Activated T-helper 2 cell treated with anti-CD3 and anti-CD28 coated beads, Interferon-gamma antibody, Interleukin-2, Interleukin-4, amounts not matched to agents 10 μg/mL and 5 μg/mL and 100 μg/mL, durations not matched to agents 14 hours and 24 hours and 36 hours (primary cell): ENCODE measurements at regions not wholly inside any gene's neighbourhood (a gene's known extent, or its start where the extent isn't known, plus 50 kb on each side); places are given as distances from the start of the nearest gene placed in this dataset.

ENCODE experiments used
- DNase-seq: peaks from one replicate; pipeline ENCODE4 v3.0.0; 2021; ENCODE audit warnings: low spot score
- H3K27ac Mint-ChIP-seq: one replicate; pipeline ENCODE4 v1.8.0; 2021; ENCODE audit warnings: mixed read lengths
- H3K27me3 Mint-ChIP-seq: one replicate; pipeline ENCODE4 v1.8.0; 2021; ENCODE audit warnings: low read depth, mixed read lengths
- H3K36me3 Mint-ChIP-seq: one replicate; pipeline ENCODE4 v1.8.0; 2021; ENCODE audit warnings: low read depth, mixed read lengths
- H3K4me1 Mint-ChIP-seq: one replicate; pipeline ENCODE4 v1.8.0; 2021; ENCODE audit warnings: low read depth, mixed read lengths
- H3K4me3 Mint-ChIP-seq: one replicate; pipeline ENCODE4 v1.8.0; 2021; ENCODE audit warnings: low read depth, mild to moderate bottlenecking, moderate library complexity, mixed read lengths
- H3K9me3 Mint-ChIP-seq: one replicate; pipeline ENCODE4 v1.8.0; 2021; ENCODE audit warnings: mixed read lengths
- intact Hi-C: fragments of 100-400 bp; cut with micrococcal nuclease; formaldehyde crosslinking; loops from one replicate; pipeline ENCODE4 v1.15.1; 2023

- H3K36me3 Mint-ChIP-seq: peaks cover 6% of the 10 kb centered on the region
Measured at GRCh38 chr2:7420530-7420929, 503.3 kb downstream of the RNF144A start.

GRCh38 chr2:7424481-7424880, 507.3 kb downstream of the RNF144A start:
- Mint-ChIP-seq H3K27ac (no peak overlapping the region), H3K4me3 (no peak overlapping the region), H3K9me3 (peaks cover 4% of the 10 kb centered on the region), H3K27me3 (no peaks in the 10 kb centered on the region), H3K36me3 (peaks cover 11% of the 10 kb centered on the region), H3K4me1 (peaks cover 29% of the 10 kb centered on the region)
- DNase-seq: no peak
- intact Hi-C loops: loop anchor here (10.0 kb wide), 1 partner anchor 220 kb away; no protein-coding TSS in a partner anchor

More at GRCh38 chr2:7420530-7420929, 503.3 kb downstream of the RNF144A start:
- H3K27me3 Mint-ChIP-seq: no peaks in the 10 kb centered on the region
- H3K27ac Mint-ChIP-seq: no peak overlapping the region
- no peak overlapping the region for H3K4me3 Mint-ChIP-seq
- peaks cover 6% of the 10 kb centered on the region for H3K4me1 Mint-ChIP-seq
- peaks cover 30% of the 10 kb centered on the region for H3K9me3 Mint-ChIP-seq
- DNase-seq: no peak
- intact Hi-C loops: loop anchor here (10.0 kb wide), 1 partner anchor 216 kb away; no protein-coding TSS in a partner anchor

DNA sequence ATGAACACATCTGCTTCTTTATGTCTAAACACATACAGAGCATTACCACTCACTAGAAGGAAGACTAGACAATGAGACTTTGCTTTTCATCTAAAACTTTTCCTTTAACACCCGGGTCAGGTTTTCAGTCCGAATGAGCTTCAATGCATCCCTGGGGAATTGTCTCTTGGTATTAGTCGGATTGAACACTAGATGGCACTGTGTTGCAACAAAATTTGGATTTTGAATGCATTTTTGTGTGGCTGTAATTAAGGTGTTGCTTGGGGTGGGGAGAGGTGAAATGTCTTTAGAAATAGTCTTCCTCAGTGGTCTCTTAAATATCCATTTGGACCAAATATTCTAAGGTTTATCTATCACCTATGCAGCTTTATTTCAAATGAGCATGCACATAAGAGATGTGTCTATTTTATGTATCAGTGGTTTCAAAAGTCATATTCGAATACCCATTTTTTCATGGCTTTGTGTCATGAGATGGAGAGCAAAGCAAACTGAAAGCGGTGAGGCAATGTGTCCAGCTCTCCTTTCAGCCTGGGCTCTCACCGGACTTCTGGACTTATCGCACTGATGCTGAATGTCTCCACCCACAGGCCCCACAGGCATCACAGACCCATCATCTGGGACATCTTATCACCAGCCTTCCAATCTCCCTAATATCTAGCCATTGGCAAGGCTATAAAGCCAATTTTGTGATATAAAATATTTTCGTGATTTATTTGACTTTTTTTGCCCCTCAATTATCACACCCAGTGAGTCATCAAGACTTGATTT, 510.3 kb downstream of the RNF144A start:
- intact Hi-C loops: loop anchor here (2.0 to 10.0 kb wide), 7 partner anchors 223 to 1335 kb away; no protein-coding TSS in a partner anchor
- DNase-seq: no peak
- peak overlapping the region; percentile 49 for H3K4me3 Mint-ChIP-seq
- H3K27ac Mint-ChIP-seq: peak overlapping the region; percentile 78
- peaks cover 45% of the 10 kb centered on the region for H3K4me1 Mint-ChIP-seq
- H3K9me3 Mint-ChIP-seq: peaks cover 4% of the 10 kb centered on the region
- H3K27me3 Mint-ChIP-seq: no peaks in the 10 kb centered on the region
- H3K36me3 Mint-ChIP-seq: peaks cover 18% of the 10 kb centered on the region

DNA sequence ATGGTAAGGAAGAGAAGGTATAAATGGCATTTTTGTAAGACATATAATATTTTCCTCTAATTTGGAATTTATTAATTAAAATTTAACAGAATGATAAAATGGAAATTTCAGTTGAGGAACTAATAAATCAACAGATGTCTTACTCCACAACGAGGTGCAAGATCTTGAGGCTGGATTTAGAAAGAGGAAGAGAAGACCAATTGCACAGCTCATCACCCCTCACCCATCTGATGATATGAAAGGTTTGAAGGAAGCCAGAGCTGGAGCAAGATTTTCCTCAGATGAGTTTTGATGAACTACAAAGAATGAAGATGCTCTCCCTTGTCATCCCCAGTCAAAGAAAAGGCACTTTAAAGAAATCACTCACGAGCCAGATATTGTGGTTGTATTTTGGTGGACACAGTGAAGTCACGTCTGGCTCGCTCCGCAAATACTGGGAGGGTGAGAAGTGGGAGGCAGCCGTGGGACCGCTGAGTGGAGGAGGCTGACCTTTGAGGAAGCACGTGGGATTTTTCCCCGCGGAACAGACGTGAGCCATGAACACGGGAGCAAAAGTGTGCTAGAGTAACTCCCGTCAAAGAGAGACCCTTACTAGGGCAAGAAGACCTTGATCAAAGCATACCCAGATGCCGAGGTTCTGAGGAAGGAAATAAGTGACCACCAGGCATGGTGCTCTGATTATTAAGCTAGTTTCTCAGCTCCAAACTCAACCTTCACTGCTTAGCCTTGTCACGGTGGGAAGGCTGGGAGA, 511.4 kb downstream of the RNF144A start:
- peak overlapping the region; percentile 99 for H3K27ac Mint-ChIP-seq
- peaks cover 26% of the 10 kb centered on the region for H3K36me3 Mint-ChIP-seq
- intact Hi-C loops: loop anchor here (5.0 to 10.0 kb wide), 5 partner anchors 224 to 1334 kb away; no protein-coding TSS in a partner anchor
- peaks cover 13% of the 10 kb centered on the region for H3K9me3 Mint-ChIP-seq
- H3K4me1 Mint-ChIP-seq: peaks cover 48% of the 10 kb centered on the region
- no peak for DNase-seq
- H3K4me3 Mint-ChIP-seq: peak overlapping the region; percentile 60
- no peaks in the 10 kb centered on the region for H3K27me3 Mint-ChIP-seq

- Mint-ChIP-seq H3K27ac (peak overlapping the region; percentile 99), H3K4me1 (peaks cover 56% of the 10 kb centered on the region), H3K9me3 (peaks cover 24% of the 10 kb centered on the region), H3K36me3 (peaks cover 37% of the 10 kb centered on the region), H3K4me3 (peak overlapping the region; percentile 90), H3K27me3 (no peaks in the 10 kb centered on the region)
- intact Hi-C loops: loop anchor here (5.0 to 10.0 kb wide), 9 partner anchors 225 to 1333 kb away; no protein-coding TSS in a partner anchor
- DNase-seq: no peak
Measured at GRCh38 chr2:7429733-7430132, 512.5 kb downstream of the RNF144A start.

GRCh38 chr2:7430421-7430868, 513.2 kb downstream of the RNF144A start:
- intact Hi-C loops: loop anchor here (10.0 kb wide), 4 partner anchors 724 to 1084 kb away; no protein-coding TSS in a partner anchor
- Mint-ChIP-seq H3K4me1 (peaks cover 62% of the 10 kb centered on the region), H3K9me3 (peaks cover 31% of the 10 kb centered on the region), H3K27ac (peak overlapping the region; percentile 99), H3K27me3 (no peaks in the 10 kb centered on the region), H3K4me3 (peak overlapping the region; percentile 90), H3K36me3 (peaks cover 45% of the 10 kb centered on the region)
- no peak for DNase-seq

DNA sequence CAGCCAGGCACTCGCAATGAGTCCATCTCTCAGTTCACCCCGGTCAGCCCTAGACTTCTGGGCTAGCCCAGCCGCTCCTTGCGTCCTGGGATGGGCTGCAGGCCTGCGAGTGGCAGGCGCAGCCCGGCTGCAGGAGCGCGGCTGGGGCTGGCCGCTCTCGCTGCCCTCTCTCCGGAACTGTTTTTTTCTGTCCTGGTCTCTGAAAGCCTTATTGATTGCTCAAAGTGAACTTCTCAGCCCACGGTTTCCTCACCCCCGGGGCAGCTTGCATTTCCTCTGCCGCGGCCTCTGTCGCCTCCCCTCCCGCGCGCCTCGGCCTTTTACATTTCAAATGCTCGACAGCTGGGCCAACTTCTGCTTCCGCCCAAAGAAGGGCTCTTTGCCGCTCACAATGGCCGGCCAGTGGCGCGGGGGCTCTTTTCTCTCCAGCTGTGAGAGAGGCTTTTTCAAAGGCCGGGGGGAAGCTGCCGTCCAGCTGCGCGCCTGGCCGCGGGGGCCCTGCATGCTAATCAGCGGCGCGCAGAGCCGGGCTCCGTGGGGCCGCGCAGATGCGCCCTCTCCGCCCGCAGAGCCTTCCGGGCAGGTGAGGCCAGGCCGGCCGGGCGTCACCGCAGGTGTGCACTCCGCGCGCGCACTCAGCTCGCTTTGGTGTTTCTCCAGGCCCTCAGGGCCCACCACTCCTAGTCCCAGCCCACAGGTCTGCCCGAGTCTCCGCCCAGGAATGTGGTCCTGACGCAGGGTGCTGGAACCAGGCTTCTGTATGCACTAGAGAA, 513.8 kb downstream of the RNF144A start:
- Mint-ChIP-seq H3K27ac (peak overlapping the region; percentile 99), H3K9me3 (peaks cover 31% of the 10 kb centered on the region), H3K27me3 (no peaks in the 10 kb centered on the region), H3K4me3 (peak overlapping the region; percentile 90), H3K36me3 (peaks cover 51% of the 10 kb centered on the region), H3K4me1 (peaks cover 68% of the 10 kb centered on the region)
- peak; percentile 54 for DNase-seq
- intact Hi-C loops: loop anchor here (1.0 to 10.0 kb wide), 5 partner anchors 395 to 1084 kb away; no protein-coding TSS in a partner anchor

GRCh38 chr2:7432436-7432835, 515.2 kb downstream of the RNF144A start:
- peak overlapping the region; percentile 90 for H3K4me3 Mint-ChIP-seq

GRCh38 chr2:7436096-7436906, 519.1 kb downstream of the RNF144A start:
- H3K4me1 Mint-ChIP-seq: peaks cover 74% of the 10 kb centered on the region
- H3K9me3 Mint-ChIP-seq: peaks cover 49% of the 10 kb centered on the region
- peak overlapping the region; percentile 35 for H3K4me3 Mint-ChIP-seq
- intact Hi-C loops: loop anchor here (1.0 to 10.0 kb wide), 13 partner anchors 90 to 1171 kb away; no protein-coding TSS in a partner anchor
- no peak for DNase-seq
- H3K36me3 Mint-ChIP-seq: peaks cover 65% of the 10 kb centered on the region
- no peaks in the 10 kb centered on the region for H3K27me3 Mint-ChIP-seq
- peak overlapping the region; percentile 95 for H3K27ac Mint-ChIP-seq

More at GRCh38 chr2:7432436-7432835, 515.2 kb downstream of the RNF144A start:
- H3K27ac Mint-ChIP-seq: peak overlapping the region; percentile 99
- peaks cover 58% of the 10 kb centered on the region for H3K36me3 Mint-ChIP-seq
- H3K27me3 Mint-ChIP-seq: no peaks in the 10 kb centered on the region
- H3K4me1 Mint-ChIP-seq: peaks cover 75% of the 10 kb centered on the region
- intact Hi-C loops: loop anchor here (10.0 kb wide), 4 partner anchors 722 to 1082 kb away; no protein-coding TSS in a partner anchor
- peaks cover 31% of the 10 kb centered on the region for H3K9me3 Mint-ChIP-seq
- DNase-seq: no peak

DNA sequence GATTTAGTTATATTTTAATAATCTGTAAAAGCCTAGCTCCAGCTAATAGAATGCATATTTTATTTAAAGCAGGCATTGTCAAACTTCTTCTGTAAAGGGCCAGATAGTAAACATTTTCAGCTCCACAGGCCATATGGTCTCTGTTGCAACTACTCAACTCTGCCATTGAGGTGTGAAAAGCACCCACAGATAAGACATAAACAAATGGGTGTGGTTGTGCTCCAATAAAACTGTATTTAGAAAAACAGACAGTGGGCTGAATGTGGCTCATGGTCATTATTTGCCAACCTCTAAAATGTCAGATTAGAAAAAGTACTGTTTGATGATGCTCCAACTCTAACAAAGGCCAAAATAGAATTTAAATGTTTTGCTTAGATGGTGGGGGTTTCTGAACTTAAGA, 519.9 kb downstream of the RNF144A start:
- Mint-ChIP-seq H3K27me3 (no peaks in the 10 kb centered on the region), H3K4me1 (peaks cover 78% of the 10 kb centered on the region), H3K36me3 (peaks cover 72% of the 10 kb centered on the region), H3K9me3 (peaks cover 58% of the 10 kb centered on the region), H3K27ac (peak overlapping the region; percentile 95), H3K4me3 (no peak overlapping the region)
- DNase-seq: no peak
- intact Hi-C loops: loop anchor here (1.0 to 10.0 kb wide), 16 partner anchors 13 to 1170 kb away; no protein-coding TSS in a partner anchor
